Fibroblast of lung (primary cell): ENCODE measurements at regions not wholly inside any gene's neighbourhood (a gene's known extent, or its start where the extent isn't known, plus 50 kb on each side); places are given as distances from the start of the nearest gene placed in this dataset.

Experiments used
- DNase-seq, 2 donors: peaks; one replicate each; pipeline versions ENCODE4 v3.0.0 to v3.0.0-alpha.2; 2010; ENCODE audit warnings: low read depth in 2 of 2
- H2AFZ ChIP-seq: 2 replicates; pipeline ENCODE4 v1.5.1; 2012; ENCODE audit warnings: low read length, control low read depth, inconsistent platforms
- H3K27ac ChIP-seq: 2 replicates; pipeline ENCODE4 v1.5.1; 2011; ENCODE audit warnings: low read length, control low read depth; ENCODE audit not compliant: insufficient read depth
- H3K27me3 ChIP-seq: 2 replicates; pipeline ENCODE4 v1.5.1; 2011; ENCODE audit warnings: mild to moderate bottlenecking, low read length; ENCODE audit not compliant: control insufficient read depth, insufficient read depth
- H3K36me3 ChIP-seq: 2 replicates; pipeline ENCODE4 v1.5.1; 2011; ENCODE audit warnings: low read length; ENCODE audit not compliant: control insufficient read depth, insufficient read depth
- H3K4me1 ChIP-seq: 2 replicates; pipeline ENCODE4 v1.5.1; 2011; ENCODE audit warnings: low read length; ENCODE audit not compliant: control insufficient read depth, insufficient read depth; ENCODE audit errors: extremely low read depth
- H3K4me2 ChIP-seq: 2 replicates; pipeline ENCODE4 v1.5.1; 2011; ENCODE audit warnings: low read length, control low read depth; ENCODE audit not compliant: insufficient read depth; ENCODE audit errors: extremely low read depth
- H3K4me3 ChIP-seq, 4 experiments: fragments of 200-600 bp in 1 of 4; sonication (generic) in 1 of 4; replicated peaks in 1 of 4; 2 replicates each; pipeline ENCODE4 v1.5.1; 2011 to 2016; ENCODE audit warnings: low read length in 4 of 4, low read depth in 3 of 4, mild to moderate bottlenecking in 3 of 4, control low read depth in 2 of 4, inconsistent platforms in 1 of 4, mixed read lengths in 1 of 4; ENCODE audit not compliant: insufficient read depth in 1 of 4; ENCODE audit errors: control extremely low read depth in 1 of 4
- H3K79me2 ChIP-seq: 2 replicates; pipeline ENCODE4 v1.5.1; 2012; ENCODE audit warnings: mild to moderate bottlenecking, low read length, inconsistent platforms; ENCODE audit not compliant: control insufficient read depth, insufficient read depth
- H3K9ac ChIP-seq: 2 replicates; pipeline ENCODE4 v1.5.1; 2011; ENCODE audit warnings: mild to moderate bottlenecking, low read length, control low read depth; ENCODE audit not compliant: insufficient read depth
- H3K9me3 ChIP-seq: 2 replicates; pipeline ENCODE4 v1.5.1; 2012; ENCODE audit warnings: low read depth, low read length; ENCODE audit not compliant: control insufficient read depth, insufficient read depth
- H4K20me1 ChIP-seq: 2 replicates; pipeline ENCODE4 v1.5.1; 2011; ENCODE audit warnings: low read length; ENCODE audit not compliant: control insufficient read depth, insufficient read depth; ENCODE audit errors: extremely low read depth
- CTCF ChIP-seq, 2 donors: IDR thresholded peaks in 1 of 2; conservative IDR thresholded peaks in 1 of 2; 1 replicate in 1 of 2; 2 replicates in 1 of 2; pipeline ENCODE4 v1.5.1; 2011 to 2012; ENCODE audit warnings: low read length in 2 of 2, control low read depth in 1 of 2, inconsistent platforms in 1 of 2, low read depth in 1 of 2, mild to moderate bottlenecking in 1 of 2
- EZH2 ChIP-seq: IDR thresholded peaks from 2 replicates; pipeline ENCODE4 v1.5.1; 2012; ENCODE audit warnings: low read length, control low read depth, mild to moderate bottlenecking; ENCODE audit errors: missing control alignments

- Histone ChIP-seq H3K27ac (no peak overlapping the region), H3K27me3 (no peaks in the 10 kb centered on the region), H3K4me3 (no peak overlapping the region), H3K9ac (no peak overlapping the region), H4K20me1 (no peaks in the 10 kb centered on the region), H2AFZ (no peak overlapping the region), H3K9me3 (no peaks in the 10 kb centered on the region), H3K79me2 (no peaks in the 10 kb centered on the region), H3K4me1 (no peaks in the 10 kb centered on the region), H3K4me2 (no peak overlapping the region), H3K36me3 (no peaks in the 10 kb centered on the region)
- TF ChIP-seq CTCF (conservative IDR thresholded peaks at IDR 0.05 in 1 of 2, IDR thresholded peaks at IDR 0.05 in 1 of 2; ENCODE audit: low read depth in 1 of 2, low read length in 2 of 2) = no peak
- TF ChIP-seq EZH2 = no peak
- peak in 1 of 2 donors; percentile 89 for DNase-seq
Observed at GRCh38 chr3:147816752-147817151, 407.6 kb downstream of the ZIC1 start.

GRCh38 chr3:147832611-147833010 lies 423.4 kb downstream of the ZIC1 start:
- H3K27me3 ChIP-seq = no peaks in the 10 kb centered on the region
- no peaks in the 10 kb centered on the region for H3K4me1 ChIP-seq
- no peak overlapping the region for H3K27ac ChIP-seq
- no peak overlapping the region for H3K9ac ChIP-seq
- no peak overlapping the region for H3K4me3 ChIP-seq
- no peak overlapping the region for H3K4me2 ChIP-seq
- no peaks in the 10 kb centered on the region for H4K20me1 ChIP-seq
- no peaks in the 10 kb centered on the region for H3K9me3 ChIP-seq
- no peak for TF ChIP-seq EZH2
- no peak for TF ChIP-seq CTCF (conservative IDR thresholded peaks at IDR 0.05 in 1 of 2, IDR thresholded peaks at IDR 0.05 in 1 of 2; ENCODE audit: low read depth in 1 of 2, low read length in 2 of 2)
- H3K79me2 ChIP-seq = no peaks in the 10 kb centered on the region
- no peaks in the 10 kb centered on the region for H3K36me3 ChIP-seq
- DNase-seq = no peak
- H2AFZ ChIP-seq = no peak overlapping the region

- no peak for DNase-seq
- Histone ChIP-seq H3K4me2 (no peak overlapping the region), H3K27ac (no peak overlapping the region), H3K79me2 (no peaks in the 10 kb centered on the region), H3K4me1 (no peaks in the 10 kb centered on the region), H3K36me3 (no peaks in the 10 kb centered on the region), H3K9me3 (no peaks in the 10 kb centered on the region), H3K9ac (no peak overlapping the region), H2AFZ (no peak overlapping the region), H3K4me3 (no peak overlapping the region), H3K27me3 (no peaks in the 10 kb centered on the region), H4K20me1 (no peaks in the 10 kb centered on the region)
- TF ChIP-seq EZH2 = no peak
- TF ChIP-seq CTCF (conservative IDR thresholded peaks at IDR 0.05 in 1 of 2, IDR thresholded peaks at IDR 0.05 in 1 of 2; ENCODE audit: low read depth in 1 of 2, low read length in 2 of 2) = no peak
Observed at GRCh38 chr3:147836330-147836729, 427.2 kb downstream of the ZIC1 start.
